WTC11 (cell line): ENCODE measurements at regions not wholly inside any gene's neighbourhood (a gene's known extent, or its start where the extent isn't known, plus 50 kb on each side); places are given as distances from the start of the nearest gene placed in this dataset.

ENCODE experiments used
- ATAC-seq: fragments of 200-7000 bp; cut with Tn5 transposase; 2 replicates; pipeline ENCODE4 v1.10.0; 2021; ENCODE audit warnings: mild to moderate bottlenecking, moderate library complexity
- CTCF ChIA-PET: fragments of 300-600 bp; sonication (Branson Sonifier 250); formaldehyde crosslinking; loops from one replicate; lab custom pipeline; 2021; ENCODE audit warnings: antibody characterized with exemption; lab: Charles Lee
- POLR2A ChIA-PET: fragments of 350-600 bp; sonication (Branson Sonifier 250); formaldehyde crosslinking; loops from one replicate; lab custom pipeline; 2021; ENCODE audit warnings: antibody characterized with exemption; lab: Charles Lee
- DNase-seq: peaks from one replicate; pipeline ENCODE4 v3.0.0; 2021; ENCODE audit warnings: low spot score
- H3K27ac Mint-ChIP-seq: 2 replicates; pipeline ENCODE4 v1.8.0; 2021; ENCODE audit warnings: mixed read lengths
- H3K27me3 Mint-ChIP-seq: 2 replicates; pipeline ENCODE4 v1.8.0; 2021; ENCODE audit warnings: low read depth, mild to moderate bottlenecking, moderate library complexity, mixed read lengths
- H3K36me3 Mint-ChIP-seq: 2 replicates; pipeline ENCODE4 v1.8.0; 2021; ENCODE audit warnings: mixed read lengths
- H3K4me1 Mint-ChIP-seq: 2 replicates; pipeline ENCODE4 v1.8.0; 2022; ENCODE audit warnings: mixed read lengths
- H3K4me3 Mint-ChIP-seq: 2 replicates; pipeline ENCODE4 v1.8.0; 2021; ENCODE audit warnings: mild to moderate bottlenecking, moderate library complexity, mixed read lengths
- H3K9me3 Mint-ChIP-seq: 2 replicates; pipeline ENCODE4 v1.8.0; 2021; ENCODE audit warnings: mixed read lengths
- EMX1 ChIP-seq: fragments of 250-450 bp; sonication (Bioruptor Pico); IDR thresholded peaks from 2 replicates; pipeline ENCODE4 v1.8.0; 2021; ENCODE audit warnings: mild to moderate bottlenecking
- FOXK1 ChIP-seq: sonication (generic); formaldehyde crosslinking; IDR thresholded peaks from 2 replicates; pipeline ENCODE4 v1.8.0; 2022; ENCODE audit warnings: mild to moderate bottlenecking, moderate library complexity, missing genetic modification reagents
- HMGA2 ChIP-seq: fragments of 250-450 bp; sonication (Bioruptor Pico); IDR thresholded peaks from 2 replicates; pipeline ENCODE4 v1.4.0; 2021; ENCODE audit warnings: mild to moderate bottlenecking, moderate library complexity
- JAZF1 ChIP-seq: fragments of 250-450 bp; sonication (Bioruptor Pico); IDR thresholded peaks from 2 replicates; pipeline ENCODE4 v1.9.0; 2021; ENCODE audit warnings: moderate library complexity, mild to moderate bottlenecking, inconsistent platforms
- KAT7 ChIP-seq: sonication (generic); formaldehyde crosslinking; IDR thresholded peaks from 2 replicates; pipeline ENCODE4 v1.8.1; 2023; ENCODE audit warnings: missing genetic modification reagents, mild to moderate bottlenecking, borderline replicate concordance
- NFATC4 ChIP-seq: fragments of 250-450 bp; sonication (Bioruptor Pico); IDR thresholded peaks from 2 replicates; pipeline ENCODE4 v1.9.0; 2021; ENCODE audit warnings: mild to moderate bottlenecking
- NFE2L1 ChIP-seq: sonication (generic); formaldehyde crosslinking; IDR thresholded peaks from 2 replicates; pipeline ENCODE4 v1.8.1; 2023; ENCODE audit warnings: missing genetic modification reagents
- NR2C2 ChIP-seq: sonication (generic); formaldehyde crosslinking; IDR thresholded peaks from 2 replicates; pipeline ENCODE4 v1.8.0; 2022; ENCODE audit warnings: mild to moderate bottlenecking, missing genetic modification reagents
- NR3C1 ChIP-seq: sonication (generic); formaldehyde crosslinking; conservative IDR thresholded peaks from 2 replicates; pipeline ENCODE4 v1.8.1; 2023; ENCODE audit warnings: low read depth, mild to moderate bottlenecking, missing genetic modification reagents
- RELA ChIP-seq: sonication (generic); formaldehyde crosslinking; IDR thresholded peaks from 2 replicates; pipeline ENCODE4 v1.8.1; 2022; ENCODE audit warnings: missing genetic modification reagents, mild to moderate bottlenecking, borderline replicate concordance
- SMAD3 ChIP-seq: sonication (generic); formaldehyde crosslinking; IDR thresholded peaks from 2 replicates; pipeline ENCODE4 v1.8.0; 2022; ENCODE audit warnings: missing genetic modification reagents, mild to moderate bottlenecking, borderline replicate concordance
- TEAD1 ChIP-seq: sonication (generic); formaldehyde crosslinking; IDR thresholded peaks from 2 replicates; pipeline ENCODE4 v1.8.0; 2022; ENCODE audit warnings: mild to moderate bottlenecking, missing genetic modification reagents
- ZNF121 ChIP-seq: sonication (generic); formaldehyde crosslinking; IDR thresholded peaks from 2 replicates; pipeline ENCODE4 v1.8.0; 2023; ENCODE audit warnings: missing genetic modification reagents
- ZNF219 ChIP-seq: sonication (generic); formaldehyde crosslinking; IDR thresholded peaks from 2 replicates; pipeline ENCODE4 v1.8.0; 2023; ENCODE audit warnings: missing genetic modification reagents, mild to moderate bottlenecking, borderline replicate concordance
- ZNF317 ChIP-seq: sonication (generic); formaldehyde crosslinking; IDR thresholded peaks from 2 replicates; pipeline ENCODE4 v1.8.1; 2023; ENCODE audit warnings: low read depth, mild to moderate bottlenecking, moderate library complexity, missing genetic modification reagents, borderline replicate concordance
- ZNF416 ChIP-seq: fragments of 250-450 bp; sonication (Bioruptor Pico); IDR thresholded peaks from 2 replicates; pipeline ENCODE4 v1.9.0; 2021; ENCODE audit warnings: mild to moderate bottlenecking, inconsistent platforms
- TF ChIP-seq, protein P1 (sequence below): sonication (generic); formaldehyde crosslinking; IDR thresholded peaks from 2 replicates; pipeline ENCODE4 v1.8.0; 2023; ENCODE audit warnings: missing genetic modification reagents
- TF ChIP-seq, protein P2 (sequence below): sonication (generic); formaldehyde crosslinking; IDR thresholded peaks from 2 replicates; pipeline ENCODE4 v1.8.0; 2022; ENCODE audit warnings: mild to moderate bottlenecking, missing genetic modification reagents
- TF ChIP-seq, protein P3 (sequence below): fragments of 250-450 bp; sonication (Bioruptor Pico); IDR thresholded peaks from 2 replicates; pipeline ENCODE4 v1.9.0; 2021; ENCODE audit warnings: moderate library complexity, mild to moderate bottlenecking, inconsistent platforms, borderline replicate concordance
- TF ChIP-seq, protein P4 (sequence below): sonication (generic); formaldehyde crosslinking; IDR thresholded peaks from 2 replicates; pipeline ENCODE4 v1.8.0; 2022; ENCODE audit warnings: mild to moderate bottlenecking, missing genetic modification reagents
- TF ChIP-seq, protein P5 (sequence below): sonication (generic); formaldehyde crosslinking; IDR thresholded peaks from 2 replicates; pipeline ENCODE4 v1.8.1; 2022; ENCODE audit warnings: mild to moderate bottlenecking, moderate library complexity, missing genetic modification reagents
- TF ChIP-seq, protein P6 (sequence below): sonication (generic); formaldehyde crosslinking; IDR thresholded peaks from 2 replicates; pipeline ENCODE4 v1.8.1; 2023; ENCODE audit warnings: mild to moderate bottlenecking, missing genetic modification reagents
- TF ChIP-seq, protein P7 (sequence below): sonication (generic); formaldehyde crosslinking; IDR thresholded peaks from 2 replicates; pipeline ENCODE4 v1.8.0; 2023; ENCODE audit warnings: missing genetic modification reagents, mild to moderate bottlenecking, borderline replicate concordance

DNA sequence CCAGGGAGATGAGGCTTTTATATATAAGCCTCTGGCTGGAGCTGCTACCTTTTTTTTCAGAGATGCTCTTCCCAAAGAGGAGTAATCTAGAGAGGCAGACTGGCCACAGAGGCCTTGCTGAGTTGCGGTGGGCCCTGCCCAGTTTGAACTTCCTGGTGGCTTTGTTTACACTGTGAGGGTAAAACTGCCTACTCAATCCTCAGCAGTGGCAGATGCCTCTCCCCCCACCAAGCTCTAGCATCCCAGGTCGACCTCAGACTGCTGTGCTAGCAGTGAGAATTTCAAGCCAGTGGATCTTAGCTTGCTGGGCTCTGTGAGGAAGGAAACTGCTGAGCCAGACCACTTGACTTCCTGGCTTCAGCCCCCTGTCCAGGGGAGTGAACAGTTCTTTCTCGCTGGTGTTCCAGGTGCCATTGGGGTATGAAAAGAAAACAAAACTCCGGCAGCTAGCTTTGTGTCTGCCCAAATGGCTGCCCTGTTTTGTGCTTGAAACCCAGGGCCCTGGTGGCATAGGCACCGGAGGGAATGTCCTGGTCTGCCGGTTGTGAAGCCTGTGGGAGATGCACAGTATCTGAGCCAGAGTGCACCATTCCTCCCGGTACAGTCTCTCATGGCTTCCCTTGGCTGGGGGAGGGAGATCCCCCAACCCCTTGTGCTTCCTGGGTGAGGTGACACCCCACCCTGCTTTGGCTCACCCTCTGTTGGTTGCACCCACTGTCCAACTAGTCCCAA is 219.5 kb upstream of the IZUMO3 start:
- ChIA-PET POLR2A (no interaction called here), CTCF (no interaction called here)
- H3K27me3 Mint-ChIP-seq = no peaks in the 10 kb centered on the region
- no peak for DNase-seq
- H3K36me3 Mint-ChIP-seq = peaks cover 6% of the 10 kb centered on the region; the same call in 1 of the 2 replicates
- peaks cover 45% of the 10 kb centered on the region for H3K9me3 Mint-ChIP-seq
- TF ChIP-seq, protein P1, sequence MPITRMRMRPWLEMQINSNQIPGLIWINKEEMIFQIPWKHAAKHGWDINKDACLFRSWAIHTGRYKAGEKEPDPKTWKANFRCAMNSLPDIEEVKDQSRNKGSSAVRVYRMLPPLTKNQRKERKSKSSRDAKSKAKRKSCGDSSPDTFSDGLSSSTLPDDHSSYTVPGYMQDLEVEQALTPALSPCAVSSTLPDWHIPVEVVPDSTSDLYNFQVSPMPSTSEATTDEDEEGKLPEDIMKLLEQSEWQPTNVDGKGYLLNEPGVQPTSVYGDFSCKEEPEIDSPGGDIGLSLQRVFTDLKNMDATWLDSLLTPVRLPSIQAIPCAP (CRISPR knock-in tag) = no peak
- H3K4me3 Mint-ChIP-seq = no peak overlapping the region
- no peaks in the 10 kb centered on the region for H3K4me1 Mint-ChIP-seq
- ATAC-seq = no peak
- no peak overlapping the region for H3K27ac Mint-ChIP-seq

DNA sequence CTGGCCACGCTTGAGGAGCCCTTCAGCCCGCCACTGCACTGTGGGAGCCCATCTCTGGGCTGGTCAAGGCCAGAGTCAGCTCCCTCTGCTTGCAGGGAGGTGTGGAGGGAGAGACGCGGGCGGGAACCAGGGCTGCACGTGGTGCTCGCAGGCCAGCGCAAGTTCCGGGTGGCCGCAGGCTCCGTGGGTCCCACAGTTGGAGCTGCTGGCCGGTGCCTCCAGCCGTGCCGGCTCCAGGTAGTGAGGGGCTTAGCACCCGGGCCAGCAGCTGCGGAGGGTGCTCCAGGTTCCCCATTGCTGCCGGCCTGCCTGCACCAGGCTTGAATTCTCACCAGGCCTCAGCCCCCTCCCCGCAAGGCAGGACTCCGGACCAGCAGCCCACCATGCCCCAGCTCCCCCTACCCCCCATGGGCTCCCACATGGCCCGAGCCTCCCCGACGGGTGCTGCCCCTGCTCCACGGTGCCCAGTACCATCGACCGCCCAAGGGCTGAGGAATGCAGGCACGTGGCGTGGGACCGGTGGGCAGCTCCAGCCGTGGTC is 192.8 kb upstream of the IZUMO3 start:
- ATAC-seq (no peak), DNase-seq (no peak)
- H3K4me1 Mint-ChIP-seq = no peaks in the 10 kb centered on the region
- no peak for TF ChIP-seq TEAD1 (CRISPR knock-in tag)
- TF ChIP-seq KAT7 (CRISPR knock-in tag) = no peak
- no peak for TF ChIP-seq SMAD3 (CRISPR knock-in tag)
- no peak for TF ChIP-seq NR3C1
- no peak for TF ChIP-seq ZNF317 (CRISPR knock-in tag)
- TF ChIP-seq, protein P2, sequence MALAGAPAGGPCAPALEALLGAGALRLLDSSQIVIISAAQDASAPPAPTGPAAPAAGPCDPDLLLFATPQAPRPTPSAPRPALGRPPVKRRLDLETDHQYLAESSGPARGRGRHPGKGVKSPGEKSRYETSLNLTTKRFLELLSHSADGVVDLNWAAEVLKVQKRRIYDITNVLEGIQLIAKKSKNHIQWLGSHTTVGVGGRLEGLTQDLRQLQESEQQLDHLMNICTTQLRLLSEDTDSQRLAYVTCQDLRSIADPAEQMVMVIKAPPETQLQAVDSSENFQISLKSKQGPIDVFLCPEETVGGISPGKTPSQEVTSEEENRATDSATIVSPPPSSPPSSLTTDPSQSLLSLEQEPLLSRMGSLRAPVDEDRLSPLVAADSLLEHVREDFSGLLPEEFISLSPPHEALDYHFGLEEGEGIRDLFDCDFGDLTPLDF (CRISPR knock-in tag) = no peak
- TF ChIP-seq HMGA2 (CRISPR knock-in tag) = no peak
- TF ChIP-seq ZNF416 (CRISPR knock-in tag) = no peak
- no peak for TF ChIP-seq ZNF121 (CRISPR knock-in tag)
- TF ChIP-seq EMX1 (CRISPR knock-in tag) = no peak
- POLR2A ChIA-PET = no interaction called here
- peaks cover 18% of the 10 kb centered on the region for H3K36me3 Mint-ChIP-seq
- H3K9me3 Mint-ChIP-seq = peaks cover 24% of the 10 kb centered on the region
- H3K4me3 Mint-ChIP-seq = no peak overlapping the region
- no peak overlapping the region for H3K27ac Mint-ChIP-seq
- CTCF ChIA-PET = no interaction called here
- H3K27me3 Mint-ChIP-seq = no peaks in the 10 kb centered on the region; the same call in 1 of the 2 replicates

DNA sequence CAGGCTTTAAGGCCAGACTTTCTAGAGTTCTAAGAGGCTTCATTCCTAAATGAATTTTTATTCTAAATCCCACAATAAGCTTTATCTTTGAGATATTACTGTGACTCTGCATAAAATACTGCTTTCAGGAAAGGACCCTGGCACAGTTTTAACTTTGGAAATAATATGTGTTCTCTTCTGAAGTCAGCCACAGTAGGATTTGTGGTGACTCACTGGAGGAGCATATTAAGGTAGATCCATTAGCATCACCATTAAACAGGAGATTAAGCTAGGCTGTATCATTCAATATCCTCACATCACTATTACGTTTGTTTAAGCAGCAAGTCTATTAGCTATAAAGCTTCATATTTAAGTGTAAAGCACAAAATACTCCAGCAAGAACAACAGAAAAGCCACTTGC is 186.1 kb upstream of the IZUMO3 start:
- POLR2A ChIA-PET = no interaction called here
- CTCF ChIA-PET = no interaction called here
- no peaks in the 10 kb centered on the region for H3K9me3 Mint-ChIP-seq
- ATAC-seq = no peak
- no peaks in the 10 kb centered on the region for H3K36me3 Mint-ChIP-seq
- H3K4me1 Mint-ChIP-seq = 0 out of 2 replicates have a peak, but pooled peaks cover 6% of the 10 kb centered on the region
- no peak overlapping the region for H3K4me3 Mint-ChIP-seq
- no peak for DNase-seq
- no peak overlapping the region for H3K27ac Mint-ChIP-seq
- H3K27me3 Mint-ChIP-seq = no peaks in the 10 kb centered on the region
- TF ChIP-seq EMX1 (CRISPR knock-in tag) = no peak
- TF ChIP-seq ZNF219 (CRISPR knock-in tag) = no peak
- no peak for TF ChIP-seq NR2C2 (CRISPR knock-in tag)
- no peak for TF ChIP-seq JAZF1 (CRISPR knock-in tag)
- no peak for TF ChIP-seq RELA (CRISPR knock-in tag)
- TF ChIP-seq FOXK1 (CRISPR knock-in tag) = no peak
- TF ChIP-seq NFE2L1 = no peak
- TF ChIP-seq, protein P3, sequence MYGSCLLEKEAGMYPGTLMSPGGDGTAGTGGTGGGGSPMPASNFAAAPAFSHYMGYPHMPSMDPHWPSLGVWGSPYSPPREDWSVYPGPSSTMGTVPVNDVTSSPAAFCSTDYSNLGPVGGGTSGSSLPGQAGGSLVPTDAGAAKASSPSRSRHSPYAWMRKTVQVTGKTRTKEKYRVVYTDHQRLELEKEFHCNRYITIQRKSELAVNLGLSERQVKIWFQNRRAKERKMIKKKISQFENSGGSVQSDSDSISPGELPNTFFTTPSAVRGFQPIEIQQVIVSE (CRISPR knock-in tag) = no peak
- TF ChIP-seq, protein P4, sequence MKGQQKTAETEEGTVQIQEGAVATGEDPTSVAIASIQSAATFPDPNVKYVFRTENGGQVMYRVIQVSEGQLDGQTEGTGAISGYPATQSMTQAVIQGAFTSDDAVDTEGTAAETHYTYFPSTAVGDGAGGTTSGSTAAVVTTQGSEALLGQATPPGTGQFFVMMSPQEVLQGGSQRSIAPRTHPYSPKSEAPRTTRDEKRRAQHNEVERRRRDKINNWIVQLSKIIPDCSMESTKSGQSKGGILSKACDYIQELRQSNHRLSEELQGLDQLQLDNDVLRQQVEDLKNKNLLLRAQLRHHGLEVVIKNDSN (CRISPR knock-in tag) = no peak
- TF ChIP-seq, protein P5, sequence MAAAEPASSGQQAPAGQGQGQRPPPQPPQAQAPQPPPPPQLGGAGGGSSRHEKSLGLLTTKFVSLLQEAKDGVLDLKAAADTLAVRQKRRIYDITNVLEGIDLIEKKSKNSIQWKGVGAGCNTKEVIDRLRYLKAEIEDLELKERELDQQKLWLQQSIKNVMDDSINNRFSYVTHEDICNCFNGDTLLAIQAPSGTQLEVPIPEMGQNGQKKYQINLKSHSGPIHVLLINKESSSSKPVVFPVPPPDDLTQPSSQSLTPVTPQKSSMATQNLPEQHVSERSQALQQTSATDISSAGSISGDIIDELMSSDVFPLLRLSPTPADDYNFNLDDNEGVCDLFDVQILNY (CRISPR knock-in tag) = no peak
- TF ChIP-seq, protein P6, sequence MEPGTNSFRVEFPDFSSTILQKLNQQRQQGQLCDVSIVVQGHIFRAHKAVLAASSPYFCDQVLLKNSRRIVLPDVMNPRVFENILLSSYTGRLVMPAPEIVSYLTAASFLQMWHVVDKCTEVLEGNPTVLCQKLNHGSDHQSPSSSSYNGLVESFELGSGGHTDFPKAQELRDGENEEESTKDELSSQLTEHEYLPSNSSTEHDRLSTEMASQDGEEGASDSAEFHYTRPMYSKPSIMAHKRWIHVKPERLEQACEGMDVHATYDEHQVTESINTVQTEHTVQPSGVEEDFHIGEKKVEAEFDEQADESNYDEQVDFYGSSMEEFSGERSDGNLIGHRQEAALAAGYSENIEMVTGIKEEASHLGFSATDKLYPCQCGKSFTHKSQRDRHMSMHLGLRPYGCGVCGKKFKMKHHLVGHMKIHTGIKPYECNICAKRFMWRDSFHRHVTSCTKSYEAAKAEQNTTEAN = no peak
- TF ChIP-seq, protein P7, sequence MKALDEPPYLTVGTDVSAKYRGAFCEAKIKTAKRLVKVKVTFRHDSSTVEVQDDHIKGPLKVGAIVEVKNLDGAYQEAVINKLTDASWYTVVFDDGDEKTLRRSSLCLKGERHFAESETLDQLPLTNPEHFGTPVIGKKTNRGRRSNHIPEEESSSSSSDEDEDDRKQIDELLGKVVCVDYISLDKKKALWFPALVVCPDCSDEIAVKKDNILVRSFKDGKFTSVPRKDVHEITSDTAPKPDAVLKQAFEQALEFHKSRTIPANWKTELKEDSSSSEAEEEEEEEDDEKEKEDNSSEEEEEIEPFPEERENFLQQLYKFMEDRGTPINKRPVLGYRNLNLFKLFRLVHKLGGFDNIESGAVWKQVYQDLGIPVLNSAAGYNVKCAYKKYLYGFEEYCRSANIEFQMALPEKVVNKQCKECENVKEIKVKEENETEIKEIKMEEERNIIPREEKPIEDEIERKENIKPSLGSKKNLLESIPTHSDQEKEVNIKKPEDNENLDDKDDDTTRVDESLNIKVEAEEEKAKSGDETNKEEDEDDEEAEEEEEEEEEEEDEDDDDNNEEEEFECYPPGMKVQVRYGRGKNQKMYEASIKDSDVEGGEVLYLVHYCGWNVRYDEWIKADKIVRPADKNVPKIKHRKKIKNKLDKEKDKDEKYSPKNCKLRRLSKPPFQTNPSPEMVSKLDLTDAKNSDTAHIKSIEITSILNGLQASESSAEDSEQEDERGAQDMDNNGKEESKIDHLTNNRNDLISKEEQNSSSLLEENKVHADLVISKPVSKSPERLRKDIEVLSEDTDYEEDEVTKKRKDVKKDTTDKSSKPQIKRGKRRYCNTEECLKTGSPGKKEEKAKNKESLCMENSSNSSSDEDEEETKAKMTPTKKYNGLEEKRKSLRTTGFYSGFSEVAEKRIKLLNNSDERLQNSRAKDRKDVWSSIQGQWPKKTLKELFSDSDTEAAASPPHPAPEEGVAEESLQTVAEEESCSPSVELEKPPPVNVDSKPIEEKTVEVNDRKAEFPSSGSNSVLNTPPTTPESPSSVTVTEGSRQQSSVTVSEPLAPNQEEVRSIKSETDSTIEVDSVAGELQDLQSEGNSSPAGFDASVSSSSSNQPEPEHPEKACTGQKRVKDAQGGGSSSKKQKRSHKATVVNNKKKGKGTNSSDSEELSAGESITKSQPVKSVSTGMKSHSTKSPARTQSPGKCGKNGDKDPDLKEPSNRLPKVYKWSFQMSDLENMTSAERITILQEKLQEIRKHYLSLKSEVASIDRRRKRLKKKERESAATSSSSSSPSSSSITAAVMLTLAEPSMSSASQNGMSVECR (CRISPR knock-in tag) = no peak
- TF ChIP-seq NFATC4 = no peak
